ENCODE measurements at regions not wholly inside any gene's neighbourhood (a gene's known extent, or its start where the extent isn't known, plus 50 kb on each side); places are given as distances from the start of the nearest gene placed in this dataset.

- Histone ChIP-seq H2BK12ac (ENCODE audit: low read depth, low read length) (no peak overlapping the region), H3K4me3 (ENCODE audit: extremely low read depth in 1 of 4, insufficient read depth in 2 of 4, low read depth in 3 of 4, low read length in 4 of 4) (no peak overlapping the region), H3K79me1 (ENCODE audit: low read depth, low read length) (no peaks in the 10 kb centered on the region), H2BK20ac (ENCODE audit: low read length) (no peak overlapping the region), H4K5ac (ENCODE audit: insufficient read length, low read depth, low read length) (no peak overlapping the region), H3K4ac (replicated peaks; ENCODE audit: insufficient read length, low read depth, low read length) (no peak overlapping the region), H3K23me2 (ENCODE audit: low read depth, low read length) (no peaks in the 10 kb centered on the region), H4K91ac (replicated peaks; ENCODE audit: insufficient read length, low read length) (no peak overlapping the region), H2AFZ (ENCODE audit: low read length) (no peak overlapping the region), H3K4me2 (ENCODE audit: insufficient read depth in 1 of 2, low read depth in 2 of 2, low read length in 2 of 2) (no peak overlapping the region), H3K36me3 (ENCODE audit: control insufficient read depth in 2 of 4, insufficient read depth in 4 of 4, low read length in 3 of 4) (no peaks in the 10 kb centered on the region), H3K27ac (ENCODE audit: low read depth, low read length) (no peak overlapping the region), H3K27me3 (replicated peaks in 1 of 4; ENCODE audit: control insufficient read depth in 3 of 4, extremely low read depth in 1 of 4, insufficient read depth in 3 of 4, low read length in 3 of 4) (no peaks in the 10 kb centered on the region), H2BK120ac (replicated peaks; ENCODE audit: low read depth, low read length) (no peak overlapping the region), H3K23ac (ENCODE audit: insufficient read length) (no peak overlapping the region), H3K18ac (ENCODE audit: extremely low read depth, low read length) (no peak overlapping the region), H3K14ac (ENCODE audit: insufficient read length) (no peak overlapping the region), H4K8ac (ENCODE audit: extremely low read depth, insufficient read depth, low read length) (no peak overlapping the region), H4K20me1 (replicated peaks in 1 of 2; ENCODE audit: control insufficient read depth in 1 of 2, insufficient read depth in 2 of 2, low read length in 2 of 2) (no peaks in the 10 kb centered on the region), H3K9me3 (ENCODE audit: insufficient read depth in 2 of 2, low read depth in 1 of 2, low read length in 1 of 2) (peaks cover 0 to 5% of the 10 kb centered on the region in 2 experiments; a peak in 1 of 4 replicates), H3K9ac (replicated peaks in 1 of 4; ENCODE audit: extremely low read depth in 1 of 4, low read depth in 3 of 4, low read length in 3 of 4) (no peak overlapping the region), H3K79me2 (ENCODE audit: control insufficient read depth in 1 of 2, insufficient read depth in 2 of 2, low read length in 2 of 2) (no peaks in the 10 kb centered on the region), H3K4me1 (replicated peaks in 1 of 4; ENCODE audit: control insufficient read depth in 3 of 4, insufficient read depth in 4 of 4, low read length in 3 of 4) (no peaks in the 10 kb centered on the region), H2AK5ac (ENCODE audit: low read depth, low read length) (no peak overlapping the region), H2BK15ac (ENCODE audit: low read length) (no peak overlapping the region), H3K56ac (replicated peaks; ENCODE audit: insufficient read length, low read depth, low read length) (no peak overlapping the region), H2BK5ac (ENCODE audit: low read depth, low read length) (no peak overlapping the region)
- CTCF ChIA-PET (ENCODE audit: partially characterized antibody) = interaction anchor here (0.7 kb wide), 1 partner anchor 135 kb away, joined by 4 read pairs; no protein-coding TSS in a partner anchor
- no peak for FAIRE-seq
- DNase-seq (ENCODE audit: low read depth in 1 of 2, low spot score in 2 of 2) = no peak
- 87% methylated on average over 6 of the region's 6 CpGs; no CpG with 5 or more reads in 1 of the 2 experiments for WGBS, 2 experiments (ENCODE audit: extremely low coverage in 1 of 2, insufficient coverage in 1 of 2, insufficient read length in 1 of 2, insufficient replicate concordance in 2 of 2, low coverage in 1 of 2, low lambda C conversion rate in 2 of 2, missing lambda C conversion rate in 1 of 2)
- POLR2A ChIA-PET (ENCODE audit: partially characterized antibody) = no interaction called here
- TF ChIP-seq FOSL1 (IDR thresholded peaks at IDR 0.05; ENCODE audit: insufficient read depth, low read depth, low read length) (no peak), CHD1 (IDR thresholded peaks at IDR 0.05; ENCODE audit: low read depth, low read length) (no peak), EP300 (IDR thresholded peaks at IDR 0.05; ENCODE audit: borderline replicate concordance in 1 of 2, low read depth in 2 of 2, low read length in 2 of 2) (no peak), SIN3A (conservative IDR thresholded peaks at IDR 0.05 in 1 of 2, IDR thresholded peaks at IDR 0.05 in 1 of 2; ENCODE audit: low read depth in 1 of 2, low read length in 2 of 2) (no peak), TAF1 (IDR thresholded peaks at IDR 0.05; ENCODE audit: low read depth, low read length) (no peak), YY1 (IDR thresholded peaks at IDR 0.05; ENCODE audit: low read depth, low read length) (no peak), BRCA1 (IDR thresholded peaks at IDR 0.05; ENCODE audit: low read depth, low read length) (no peak), CBX5 (IDR thresholded peaks at IDR 0.05; ENCODE audit: low read depth, low read length) (no peak), RFX5 (IDR thresholded peaks at IDR 0.05; ENCODE audit: borderline replicate concordance, low read depth, low read length) (no peak), E2F6 (IDR thresholded peaks at IDR 0.05) (no peak), CREB1 (IDR thresholded peaks at IDR 0.05) (no peak)
Observed at GRCh38 chr10:33596422-33596821, 262.0 kb upstream of the NRP1 start.

Measured in H1 (cell line).